CD4-positive, alpha-beta memory T cell (primary cell): ENCODE measurements at regions not wholly inside any gene's neighbourhood (a gene's known extent, or its start where the extent isn't known, plus 50 kb on each side); places are given as distances from the start of the nearest gene placed in this dataset.

Experiments
- CTCF ChIA-PET: fragments of 350-600 bp; sonication (Branson Sonifier 250); formaldehyde crosslinking; loops from one replicate; lab custom pipeline; 2021; ENCODE audit warnings: inconsistent platforms; ENCODE audit not compliant: partially characterized antibody; lab: Charles Lee
- POLR2A ChIA-PET: fragments of 350-600 bp; sonication (Branson Sonifier 250); formaldehyde crosslinking; loops from one replicate; lab custom pipeline; 2021; ENCODE audit not compliant: partially characterized antibody; lab: Charles Lee
- DNase-seq, 5 donors: peaks; one replicate each; pipeline versions ENCODE4 v3.0.0 to v3.0.0-alpha.2; 2020 to 2022; ENCODE audit warnings: mixed read lengths in 1 of 5
- H3K27ac ChIP-seq: one replicate; pipeline ENCODE4 v1.7.0; 2013; ENCODE audit warnings: low read depth, low read length
- H3K27me3 ChIP-seq: 2 replicates; pipeline ENCODE4 v1.7.0; 2013; ENCODE audit warnings: mild to moderate bottlenecking, low read length, moderate library complexity; ENCODE audit not compliant: insufficient read depth
- H3K36me3 ChIP-seq: 2 replicates; pipeline ENCODE4 v1.7.0; 2013; ENCODE audit warnings: mild to moderate bottlenecking, low read length, moderate library complexity; ENCODE audit not compliant: insufficient read depth
- H3K4me1 ChIP-seq: 2 replicates; pipeline ENCODE4 v1.7.0; 2013; ENCODE audit warnings: mild to moderate bottlenecking, low read length, moderate library complexity; ENCODE audit not compliant: insufficient read depth
- H3K4me3 ChIP-seq, 2 donors: one replicate each; pipeline ENCODE4 v1.7.0; 2013; ENCODE audit warnings: low read length in 2 of 2, mild to moderate bottlenecking in 1 of 2
- H3K9me3 ChIP-seq, 2 donors: one replicate each; pipeline ENCODE4 v1.7.0; 2013; ENCODE audit warnings: low read length in 2 of 2, control low read depth in 1 of 2; ENCODE audit not compliant: control insufficient read depth in 1 of 2
- H3K27ac Mint-ChIP-seq, 7 donors: one replicate each; pipeline ENCODE4 v1.8.0; 2020 to 2021; ENCODE audit warnings: mixed read lengths in 7 of 7, mild to moderate bottlenecking in 6 of 7, inconsistent platforms in 3 of 7, moderate library complexity in 3 of 7
- H3K27me3 Mint-ChIP-seq, 2 donors: one replicate each; pipeline ENCODE4 v1.8.0; 2020 to 2021; ENCODE audit warnings: mixed read lengths in 2 of 2
- H3K36me3 Mint-ChIP-seq, 2 donors: one replicate each; pipeline ENCODE4 v1.8.0; 2020 to 2021; ENCODE audit warnings: mixed read lengths in 2 of 2, inconsistent platforms in 1 of 2, mild to moderate bottlenecking in 1 of 2
- H3K4me1 Mint-ChIP-seq, 4 donors: one replicate each; pipeline ENCODE4 v1.8.0; 2020 to 2021; ENCODE audit warnings: mixed read lengths in 4 of 4, mild to moderate bottlenecking in 1 of 4
- H3K4me3 Mint-ChIP-seq, 8 donors: one replicate each; pipeline ENCODE4 v1.8.0; 2020 to 2021; ENCODE audit warnings: mixed read lengths in 8 of 8, mild to moderate bottlenecking in 7 of 8, moderate library complexity in 6 of 8, inconsistent platforms in 3 of 8
- H3K9me3 Mint-ChIP-seq, 8 donors: one replicate each; pipeline ENCODE4 v1.8.0; 2020 to 2021; ENCODE audit warnings: mixed read lengths in 8 of 8, mild to moderate bottlenecking in 5 of 8, inconsistent platforms in 3 of 8, moderate library complexity in 1 of 8
- intact Hi-C: fragments of 100-400 bp; cut with micrococcal nuclease; formaldehyde crosslinking; loops from one replicate; pipeline ENCODE4 v1.15.1; 2023

GRCh38 chr4:175891851-175892250, 79.8 kb upstream of the GPM6A start:
- H3K9me3 ChIP-seq: no peaks in the 10 kb centered on the region
- no peaks in the 10 kb centered on the region for H3K4me1 ChIP-seq
- H3K36me3 ChIP-seq: no peaks in the 10 kb centered on the region
- Mint-ChIP-seq H3K4me3 (no peak overlapping the region), H3K27me3 (no peaks in the 10 kb centered on the region), H3K9me3 (no peaks in the 10 kb centered on the region), H3K36me3 (no peaks in the 10 kb centered on the region), H3K4me1 (no peaks in the 10 kb centered on the region), H3K27ac (no peak overlapping the region)
- no peak overlapping the region for H3K27ac ChIP-seq
- no peak for DNase-seq
- POLR2A ChIA-PET: no interaction called here
- H3K4me3 ChIP-seq: no peak overlapping the region
- CTCF ChIA-PET: interaction anchor here (1.5 kb wide), 1 partner anchor 9 kb away, joined by 4 read pairs; no protein-coding TSS in a partner anchor
- no peaks in the 10 kb centered on the region for H3K27me3 ChIP-seq
- intact Hi-C loops: no loop called here

- CTCF ChIA-PET: no interaction called here
- no peaks in the 10 kb centered on the region for H3K4me1 ChIP-seq
- H3K36me3 ChIP-seq: no peaks in the 10 kb centered on the region
- Mint-ChIP-seq H3K9me3 (no peaks in the 10 kb centered on the region), H3K27ac (no peak overlapping the region), H3K27me3 (no peaks in the 10 kb centered on the region), H3K4me3 (no peak overlapping the region), H3K36me3 (no peaks in the 10 kb centered on the region), H3K4me1 (no peaks in the 10 kb centered on the region)
- no peaks in the 10 kb centered on the region for H3K27me3 ChIP-seq
- H3K4me3 ChIP-seq: no peak overlapping the region
- POLR2A ChIA-PET: no interaction called here
- intact Hi-C loops: no loop called here
- H3K9me3 ChIP-seq: no peaks in the 10 kb centered on the region
- H3K27ac ChIP-seq: no peak overlapping the region
- no peak for DNase-seq
Measured at GRCh38 chr4:175905925-175906324, 93.9 kb upstream of the GPM6A start.

GRCh38 chr4:175906384-175906783, 94.3 kb upstream of the GPM6A start:
- ChIA-PET CTCF (no interaction called here), POLR2A (no interaction called here)
- H3K27ac ChIP-seq: no peak overlapping the region
- no peak for DNase-seq
- H3K36me3 ChIP-seq: no peaks in the 10 kb centered on the region
- no peaks in the 10 kb centered on the region for H3K4me1 ChIP-seq
- intact Hi-C loops: no loop called here
- no peak overlapping the region for H3K4me3 Mint-ChIP-seq
- H3K27me3 Mint-ChIP-seq: no peaks in the 10 kb centered on the region
- no peaks in the 10 kb centered on the region for H3K9me3 ChIP-seq
- no peaks in the 10 kb centered on the region for H3K36me3 Mint-ChIP-seq
- no peaks in the 10 kb centered on the region for H3K9me3 Mint-ChIP-seq
- H3K27ac Mint-ChIP-seq: no peak overlapping the region
- H3K4me3 ChIP-seq: no peak overlapping the region
- no peaks in the 10 kb centered on the region for H3K4me1 Mint-ChIP-seq
- H3K27me3 ChIP-seq: no peaks in the 10 kb centered on the region

- Mint-ChIP-seq H3K4me1 (no peaks in the 10 kb centered on the region), H3K9me3 (no peaks in the 10 kb centered on the region), H3K36me3 (no peaks in the 10 kb centered on the region), H3K27me3 (no peaks in the 10 kb centered on the region), H3K4me3 (no peak overlapping the region), H3K27ac (no peak overlapping the region)
- CTCF ChIA-PET: no interaction called here
- POLR2A ChIA-PET: no interaction called here
- no peak overlapping the region for H3K4me3 ChIP-seq
- no peaks in the 10 kb centered on the region for H3K27me3 ChIP-seq
- H3K4me1 ChIP-seq: no peaks in the 10 kb centered on the region
- no peak for DNase-seq
- no peak overlapping the region for H3K27ac ChIP-seq
- intact Hi-C loops: no loop called here
- H3K36me3 ChIP-seq: no peaks in the 10 kb centered on the region
- H3K9me3 ChIP-seq: no peaks in the 10 kb centered on the region
Measured at GRCh38 chr4:175910700-175911099, 98.6 kb upstream of the GPM6A start.

GRCh38 chr4:175916626-175917351, 104.7 kb upstream of the GPM6A start:
- Mint-ChIP-seq H3K27ac (no peak overlapping the region), H3K4me3 (no peak overlapping the region), H3K4me1 (no peaks in the 10 kb centered on the region), H3K27me3 (no peaks in the 10 kb centered on the region), H3K36me3 (no peaks in the 10 kb centered on the region), H3K9me3 (no peaks in the 10 kb centered on the region)
- CTCF ChIA-PET: no interaction called here
- no peaks in the 10 kb centered on the region for H3K27me3 ChIP-seq
- H3K27ac ChIP-seq: no peak overlapping the region
- H3K4me3 ChIP-seq: no peak overlapping the region
- DNase-seq: no peak
- intact Hi-C loops: no loop called here
- POLR2A ChIA-PET: interaction anchor here (0.6 kb wide), 1 partner anchor 104 kb away, joined by 3 read pairs; the partner anchor contains the start of gene GPM6A
- H3K4me1 ChIP-seq: no peaks in the 10 kb centered on the region
- H3K36me3 ChIP-seq: no peaks in the 10 kb centered on the region
- no peaks in the 10 kb centered on the region for H3K9me3 ChIP-seq

GRCh38 chr4:175927121-175927520, 115.1 kb upstream of the GPM6A start:
- H3K9me3 ChIP-seq: no peaks in the 10 kb centered on the region
- H3K4me1 ChIP-seq: no peaks in the 10 kb centered on the region
- no peak overlapping the region for H3K4me3 ChIP-seq
- no peak overlapping the region for H3K4me3 Mint-ChIP-seq
- no peak overlapping the region for H3K27ac Mint-ChIP-seq
- H3K27ac ChIP-seq: no peak overlapping the region
- no peaks in the 10 kb centered on the region for H3K36me3 Mint-ChIP-seq
- no peaks in the 10 kb centered on the region for H3K4me1 Mint-ChIP-seq
- DNase-seq: no peak
- ChIA-PET POLR2A (no interaction called here), CTCF (interaction anchor here (1.2 kb wide), 1 partner anchor 15 kb away, joined by 3 read pairs; no protein-coding TSS in a partner anchor)
- H3K9me3 Mint-ChIP-seq: no peaks in the 10 kb centered on the region
- intact Hi-C loops: no loop called here
- H3K36me3 ChIP-seq: no peaks in the 10 kb centered on the region
- no peaks in the 10 kb centered on the region for H3K27me3 ChIP-seq
- H3K27me3 Mint-ChIP-seq: no peaks in the 10 kb centered on the region

- Mint-ChIP-seq H3K36me3 (no peaks in the 10 kb centered on the region), H3K27ac (no peak overlapping the region), H3K4me1 (no peaks in the 10 kb centered on the region), H3K9me3 (no peaks in the 10 kb centered on the region), H3K4me3 (no peak overlapping the region), H3K27me3 (no peaks in the 10 kb centered on the region)
- intact Hi-C loops: no loop called here
- H3K4me1 ChIP-seq: no peaks in the 10 kb centered on the region
- no peaks in the 10 kb centered on the region for H3K36me3 ChIP-seq
- H3K9me3 ChIP-seq: no peaks in the 10 kb centered on the region
- H3K27me3 ChIP-seq: no peaks in the 10 kb centered on the region
- no peak for DNase-seq
- no peak overlapping the region for H3K27ac ChIP-seq
- POLR2A ChIA-PET: no interaction called here
- CTCF ChIA-PET: no interaction called here
- H3K4me3 ChIP-seq: no peak overlapping the region
Measured at GRCh38 chr4:175929441-175929840, 117.4 kb upstream of the GPM6A start.
